KMS-11 (cell line): ENCODE measurements at regions not wholly inside any gene's neighbourhood (a gene's known extent, or its start where the extent isn't known, plus 50 kb on each side); places are given as distances from the start of the nearest gene placed in this dataset.

Experiments
- H2AFZ ChIP-seq: fragments of 200-600 bp; sonication (generic); 2 replicates; pipeline ENCODE4 v1.6.1; 2016; ENCODE audit warnings: antibody characterized with exemption, mixed run types, low read depth
- H3K27ac ChIP-seq: fragments of 200-600 bp; sonication (generic); 2 replicates; pipeline ENCODE4 v1.6.1; 2016; ENCODE audit warnings: mild to moderate bottlenecking, mixed run types
- H3K27me3 ChIP-seq: fragments of 200-600 bp; sonication (generic); 2 replicates; pipeline ENCODE4 v1.6.1; 2017; ENCODE audit warnings: mild to moderate bottlenecking, low read depth, mixed run types, moderate library complexity; ENCODE audit not compliant: insufficient read depth
- H3K36me3 ChIP-seq: fragments of 200-600 bp; sonication (generic); 2 replicates; pipeline ENCODE4 v1.6.1; 2017; ENCODE audit warnings: mild to moderate bottlenecking, mixed run types; ENCODE audit not compliant: insufficient read depth
- H3K4me1 ChIP-seq: fragments of 200-600 bp; sonication (generic); 2 replicates; pipeline ENCODE4 v1.6.1; 2016; ENCODE audit warnings: mild to moderate bottlenecking, low read depth, mixed run types; ENCODE audit not compliant: poor library complexity, severe bottlenecking
- H3K4me2 ChIP-seq: fragments of 200-600 bp; sonication (generic); 2 replicates; pipeline ENCODE4 v1.7.0; 2016; ENCODE audit warnings: mild to moderate bottlenecking, mixed run types
- H3K4me3 ChIP-seq: fragments of 200-600 bp; sonication (generic); IDR thresholded peaks from 2 replicates; pipeline ENCODE4 v1.6.1; 2017; ENCODE audit warnings: low read depth, low read length, mixed read lengths; ENCODE audit not compliant: insufficient read depth
- H3K79me2 ChIP-seq: fragments of 200-600 bp; sonication (generic); 2 replicates; pipeline ENCODE4 v1.6.1; 2016; ENCODE audit warnings: low read depth, mixed run types; ENCODE audit not compliant: insufficient read depth
- H3K9ac ChIP-seq: fragments of 200-600 bp; sonication (generic); 2 replicates; pipeline ENCODE4 v1.6.1; 2016; ENCODE audit warnings: mild to moderate bottlenecking, mixed run types
- H4K20me1 ChIP-seq: fragments of 200-600 bp; sonication (generic); 2 replicates; pipeline ENCODE4 v1.6.1; 2016; ENCODE audit warnings: mild to moderate bottlenecking, mixed run types; ENCODE audit not compliant: insufficient read depth
- CTCF ChIP-seq: fragments of 200-600 bp; sonication (generic); conservative IDR thresholded peaks from 2 replicates; pipeline ENCODE4 v1.6.1; 2017; ENCODE audit warnings: low read depth, mild to moderate bottlenecking, antibody characterized with exemption, low read length, moderate library complexity, mixed read lengths

- Histone ChIP-seq H3K4me3 (no peak overlapping the region), H3K9ac (no peak overlapping the region), H3K79me2 (no peaks in the 10 kb centered on the region), H4K20me1 (no peaks in the 10 kb centered on the region), H2AFZ (no peak overlapping the region), H3K27ac (no peak overlapping the region), H3K36me3 (no peaks in the 10 kb centered on the region), H3K27me3 (no peaks in the 10 kb centered on the region), H3K4me2 (no peak overlapping the region), H3K4me1 (no peaks in the 10 kb centered on the region)
- TF ChIP-seq CTCF: no peak
Observed at GRCh38 chr9:124190761-124191160, 67.0 kb upstream of the NEK6 start.

GRCh38 chr9:124191691-124192395 is 65.9 kb upstream of the NEK6 start:
- Histone ChIP-seq H3K4me1 (no peaks in the 10 kb centered on the region), H4K20me1 (no peaks in the 10 kb centered on the region), H3K4me2 (no peak overlapping the region), H2AFZ (no peak overlapping the region), H3K79me2 (no peaks in the 10 kb centered on the region), H3K27me3 (no peaks in the 10 kb centered on the region), H3K36me3 (no peaks in the 10 kb centered on the region), H3K9ac (no peak overlapping the region), H3K27ac (no peak overlapping the region), H3K4me3 (no peak overlapping the region)
- no peak for TF ChIP-seq CTCF

GRCh38 chr9:124196814-124197176 is 61.0 kb upstream of the NEK6 start:
- Histone ChIP-seq H3K4me3 (no peak overlapping the region), H3K9ac (no peak overlapping the region), H2AFZ (no peak overlapping the region), H4K20me1 (no peaks in the 10 kb centered on the region), H3K4me2 (no peak overlapping the region), H3K27me3 (no peaks in the 10 kb centered on the region), H3K4me1 (peaks cover 22% of the 10 kb centered on the region), H3K36me3 (no peaks in the 10 kb centered on the region), H3K79me2 (no peaks in the 10 kb centered on the region), H3K27ac (no peak overlapping the region)
- no peak for TF ChIP-seq CTCF

- Histone ChIP-seq H3K9ac (no peak overlapping the region), H2AFZ (no peak overlapping the region; the same call in 1 of the 2 replicates), H3K79me2 (no peaks in the 10 kb centered on the region), H3K27ac (no peak overlapping the region), H3K4me3 (no peak overlapping the region), H3K4me1 (peaks cover 28% of the 10 kb centered on the region), H4K20me1 (no peaks in the 10 kb centered on the region), H3K27me3 (no peaks in the 10 kb centered on the region), H3K4me2 (no peak overlapping the region), H3K36me3 (no peaks in the 10 kb centered on the region)
- no peak for TF ChIP-seq CTCF
Observed at GRCh38 chr9:124197177-124198095, 60.3 kb upstream of the NEK6 start.
